A673 (cell line): ENCODE measurements at regions not wholly inside any gene's neighbourhood (a gene's known extent, or its start where the extent isn't known, plus 50 kb on each side); places are given as distances from the start of the nearest gene placed in this dataset.

Experiments used
- CTCF ChIP-seq: fragments of 300-800, 200-600 bp; sonication (generic); conservative IDR thresholded peaks from 2 replicates; pipeline ENCODE4 v1.5.1; 2017; ENCODE audit warnings: low read depth, mild to moderate bottlenecking, antibody characterized with exemption, low read length, moderate library complexity, mixed read lengths
- EZH2 ChIP-seq: fragments of 200-600 bp; sonication (generic); IDR thresholded peaks from 2 replicates; pipeline ENCODE4 v1.6.1; 2017; ENCODE audit warnings: borderline replicate concordance, low read depth, mild to moderate bottlenecking, mixed read lengths, antibody characterized with exemption, low read length; ENCODE audit not compliant: poor library complexity, severe bottlenecking

GRCh38 chr16:54363766-54364165 is 77.2 kb upstream of the IRX3 start:
- TF ChIP-seq CTCF (no peak), EZH2 (no peak)
